T1000 (cell line): ENCODE measurements at regions not wholly inside any gene's neighbourhood (a gene's known extent, or its start where the extent isn't known, plus 50 kb on each side); places are given as distances from the start of the nearest gene placed in this dataset.

Experiments used
- DNase-seq: peaks from one replicate; lab custom pipeline; 2025; ENCODE audit warnings: mixed read lengths; lab: John Stamatoyannopoulos, UW

GRCh38 chr1:228990906-228991569, 255.8 kb downstream of the RHOU start:
- DNase-seq, result no peak

GRCh38 chr1:228992044-228992443, 256.8 kb downstream of the RHOU start:
- DNase-seq, result no peak

- DNase-seq, result no peak
Observed at GRCh38 chr1:228992907-228993535, 257.7 kb downstream of the RHOU start.

GRCh38 chr1:228994676-228995594, 259.7 kb downstream of the RHOU start:
- DNase-seq, result no peak

- no peak for DNase-seq
Observed at GRCh38 chr1:228996281-228996680, 261.0 kb downstream of the RHOU start.

- no peak for DNase-seq
Observed at GRCh38 chr1:228997721-228998144, 262.5 kb downstream of the RHOU start.

GRCh38 chr1:228998179-228998578, 262.9 kb downstream of the RHOU start:
- DNase-seq, result no peak

GRCh38 chr1:228999446-229000170, 264.3 kb downstream of the RHOU start:
- no peak for DNase-seq

GRCh38 chr1:229000187-229000586, 264.9 kb downstream of the RHOU start:
- DNase-seq, result no peak

GRCh38 chr1:229001467-229002011, 266.3 kb downstream of the RHOU start:
- DNase-seq, result no peak

- DNase-seq, result no peak
Observed at GRCh38 chr1:229002037-229002436, 266.8 kb downstream of the RHOU start.

GRCh38 chr1:229002451-229002960, 267.2 kb downstream of the RHOU start:
- DNase-seq, result no peak

GRCh38 chr1:229003233-229004031, 267.5 kb upstream of the RAB4A start:
- DNase-seq, result no peak

GRCh38 chr1:229004066-229004833, 266.7 kb upstream of the RAB4A start:
- no peak for DNase-seq

- no peak for DNase-seq
Observed at GRCh38 chr1:229005097-229005496, 265.8 kb upstream of the RAB4A start.

GRCh38 chr1:229005556-229005955, 265.4 kb upstream of the RAB4A start:
- no peak for DNase-seq

- DNase-seq, result no peak
Observed at GRCh38 chr1:229006121-229006870, 264.6 kb upstream of the RAB4A start.

- no peak for DNase-seq
Observed at GRCh38 chr1:229007167-229007566, 263.7 kb upstream of the RAB4A start.

- DNase-seq, result no peak
Observed at GRCh38 chr1:229007701-229008100, 263.2 kb upstream of the RAB4A start.
